ENCODE measurements at regions not wholly inside any gene's neighbourhood (a gene's known extent, or its start where the extent isn't known, plus 50 kb on each side); places are given as distances from the start of the nearest gene placed in this dataset.

DNA sequence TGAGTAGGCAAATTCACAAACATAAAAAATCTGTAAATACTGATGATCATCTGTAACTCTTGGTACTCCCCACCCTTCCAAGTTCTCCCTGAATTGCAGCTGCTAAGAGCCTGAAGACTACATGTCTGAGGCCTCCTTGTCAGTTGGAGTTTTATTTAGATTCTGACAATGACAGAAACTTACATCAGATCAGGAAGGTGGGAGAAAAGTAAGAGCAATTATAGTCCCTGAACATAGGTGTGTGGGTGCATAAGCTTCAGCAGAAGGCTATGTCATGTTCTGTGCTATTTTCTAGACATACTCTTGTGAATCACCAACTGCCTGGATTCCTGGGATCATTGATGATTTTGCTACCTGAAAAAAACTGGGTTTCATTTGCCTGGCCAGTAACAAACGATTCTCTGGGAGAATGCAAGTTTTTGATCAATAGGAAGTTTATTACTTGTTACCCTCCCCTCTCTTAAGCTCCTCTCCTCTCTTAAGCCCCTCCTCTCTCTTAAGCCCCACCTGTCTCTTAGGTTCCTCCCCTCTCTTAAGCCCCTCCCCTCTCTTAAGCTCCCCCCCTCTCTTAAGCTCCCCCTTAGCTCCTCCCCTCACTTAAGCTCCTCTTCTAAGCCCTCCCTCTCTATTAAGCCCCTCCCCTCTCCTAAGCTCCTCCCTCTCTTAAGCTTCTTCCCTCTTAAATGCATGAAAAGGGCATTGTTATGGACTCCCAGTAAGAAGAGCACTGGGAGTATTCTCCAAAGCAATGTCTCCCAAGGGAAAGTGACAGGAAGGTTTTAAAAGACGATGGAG, 1183.4 kb upstream of the AUTS2 start:
- DNase-seq, result no peak

DNA sequence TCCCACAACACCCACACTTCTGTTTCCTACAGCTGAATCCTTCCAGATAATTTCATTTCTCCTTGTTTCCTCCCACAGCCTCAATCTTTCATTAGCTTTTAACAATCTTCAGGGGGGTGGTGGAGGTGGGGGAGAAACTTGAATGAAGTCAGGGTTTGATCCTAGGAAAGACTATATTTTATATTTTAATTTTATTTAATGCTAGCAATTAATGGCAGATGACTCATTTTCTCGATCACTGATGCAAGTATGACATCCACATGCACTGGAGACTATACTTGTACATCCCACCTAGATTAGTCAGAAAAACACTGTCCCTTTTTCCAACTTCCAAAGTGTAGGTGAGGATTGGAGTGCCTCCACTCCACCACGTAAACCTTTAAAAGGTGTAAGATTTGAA, 1181.3 kb upstream of the AUTS2 start:
- no peak for DNase-seq

DNA sequence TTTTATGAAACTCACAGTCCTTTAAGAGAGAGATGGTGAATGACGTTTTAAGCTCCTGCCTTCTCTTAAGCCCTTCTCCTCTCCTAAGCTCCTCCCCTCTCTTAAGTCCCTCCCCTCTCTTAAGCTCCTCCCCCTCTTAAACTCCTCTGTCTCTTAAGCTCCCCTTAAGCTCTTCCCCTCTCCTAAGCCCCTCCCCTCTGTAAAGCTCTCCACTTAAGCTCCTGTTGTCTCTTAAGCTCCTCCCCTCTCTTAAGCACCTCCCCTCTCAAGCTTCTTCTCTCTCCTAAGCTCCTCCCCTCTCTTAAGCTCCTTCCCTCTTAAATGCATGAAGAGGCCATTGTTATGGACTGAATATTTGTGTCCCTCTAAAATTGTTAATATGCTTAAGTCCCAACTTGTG, 1180.6 kb upstream of the AUTS2 start:
- no peak for DNase-seq

DNA sequence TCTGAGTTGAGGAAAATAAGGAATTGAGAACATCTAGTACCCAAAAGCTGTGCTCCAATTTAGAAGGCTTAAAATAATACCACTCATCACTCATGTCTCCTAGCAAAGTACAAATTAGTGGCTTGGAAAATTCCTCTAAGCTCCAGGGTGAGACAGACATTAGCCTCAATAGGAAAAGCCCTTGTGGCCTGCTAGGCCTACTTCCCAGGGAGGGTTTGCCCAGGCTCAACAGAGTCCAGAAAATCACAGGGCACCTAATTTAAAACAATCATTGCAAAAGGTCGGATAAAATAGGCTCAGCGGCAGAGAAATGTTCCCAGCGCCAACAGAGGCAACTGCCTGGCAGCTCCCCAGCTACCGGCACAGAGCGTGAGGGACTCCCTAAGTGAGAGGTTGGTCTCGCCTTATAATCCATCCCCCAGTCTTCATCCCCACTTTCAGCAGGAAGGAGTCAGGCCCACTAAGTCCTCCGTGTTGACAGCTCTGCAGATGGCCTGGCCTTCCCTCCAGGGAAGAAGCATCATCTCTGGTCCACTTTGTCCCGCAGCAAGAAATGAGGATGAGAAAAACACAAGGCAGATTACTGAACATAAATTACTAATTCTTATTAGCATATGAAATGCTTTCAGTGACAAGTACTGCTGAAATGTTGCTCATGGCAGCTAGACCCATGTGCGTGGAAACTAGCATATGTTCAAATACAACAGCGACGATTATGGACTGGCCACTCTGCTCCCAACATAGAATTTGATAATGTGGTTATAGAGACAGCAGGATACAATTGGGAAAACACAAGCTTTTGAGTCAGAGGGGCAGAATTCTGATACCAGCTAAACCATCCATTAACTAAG, 1177.7 kb upstream of the AUTS2 start:
- no peak for DNase-seq

DNA sequence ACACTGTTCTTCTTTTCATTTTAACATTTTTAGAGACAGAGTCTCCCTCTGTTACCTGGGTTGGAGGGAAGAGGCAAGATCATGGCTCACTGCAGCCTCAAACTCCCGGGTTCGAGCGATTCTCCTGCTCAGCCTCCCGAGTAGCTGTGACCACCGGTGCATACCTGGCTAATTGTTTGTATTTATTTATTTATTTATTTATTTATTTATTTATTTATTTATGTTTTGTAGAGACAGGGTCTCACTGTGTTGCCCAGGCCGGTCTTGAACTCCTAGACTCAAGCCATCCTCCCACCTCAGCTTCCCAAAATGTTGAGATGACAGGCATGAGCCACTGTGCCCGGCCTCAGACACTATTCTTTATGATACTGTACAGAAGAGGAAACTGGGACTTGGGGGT, 1176.6 kb upstream of the AUTS2 start:
- no peak for DNase-seq

DNA sequence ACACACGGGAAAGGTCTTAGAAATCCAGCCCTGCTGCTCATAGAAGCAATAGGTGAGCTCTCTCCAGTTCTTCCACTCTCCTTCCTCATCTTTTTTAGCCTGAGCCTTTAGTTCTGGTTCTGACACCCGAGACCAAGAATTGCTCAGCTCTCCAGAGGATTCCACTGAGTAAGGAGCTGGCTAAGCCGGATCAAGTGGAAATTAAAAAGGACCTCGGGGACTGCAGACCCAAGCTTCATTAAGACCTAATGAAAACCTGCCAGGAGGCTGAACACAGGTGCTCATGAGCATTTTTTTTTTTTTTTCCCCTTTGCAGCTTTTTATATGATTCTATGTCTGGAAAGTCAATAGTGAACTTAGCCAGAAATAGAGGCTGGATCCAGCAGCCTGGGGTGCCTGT, 1176.0 kb upstream of the AUTS2 start:
- no peak for DNase-seq

DNA sequence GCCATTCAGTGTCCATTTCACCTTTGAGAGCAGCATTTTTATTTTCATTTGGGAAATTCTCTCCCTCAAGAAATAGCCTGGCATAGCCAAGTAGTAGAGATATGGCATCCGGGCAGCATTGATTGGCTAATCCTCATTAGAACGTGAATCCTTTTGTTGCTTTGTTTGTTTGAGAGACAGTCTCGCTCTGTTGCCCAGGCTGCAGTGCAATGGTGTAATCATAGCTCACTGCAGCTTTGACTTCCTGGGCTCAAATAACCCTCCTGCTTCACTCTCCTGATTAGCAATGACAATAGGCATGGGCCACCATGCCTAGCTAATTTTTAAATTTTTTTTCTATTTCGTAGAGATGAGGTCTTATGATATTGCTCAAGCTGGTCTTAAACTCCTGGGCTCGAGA, 1174.9 kb upstream of the AUTS2 start:
- DNase-seq, result no peak

DNA sequence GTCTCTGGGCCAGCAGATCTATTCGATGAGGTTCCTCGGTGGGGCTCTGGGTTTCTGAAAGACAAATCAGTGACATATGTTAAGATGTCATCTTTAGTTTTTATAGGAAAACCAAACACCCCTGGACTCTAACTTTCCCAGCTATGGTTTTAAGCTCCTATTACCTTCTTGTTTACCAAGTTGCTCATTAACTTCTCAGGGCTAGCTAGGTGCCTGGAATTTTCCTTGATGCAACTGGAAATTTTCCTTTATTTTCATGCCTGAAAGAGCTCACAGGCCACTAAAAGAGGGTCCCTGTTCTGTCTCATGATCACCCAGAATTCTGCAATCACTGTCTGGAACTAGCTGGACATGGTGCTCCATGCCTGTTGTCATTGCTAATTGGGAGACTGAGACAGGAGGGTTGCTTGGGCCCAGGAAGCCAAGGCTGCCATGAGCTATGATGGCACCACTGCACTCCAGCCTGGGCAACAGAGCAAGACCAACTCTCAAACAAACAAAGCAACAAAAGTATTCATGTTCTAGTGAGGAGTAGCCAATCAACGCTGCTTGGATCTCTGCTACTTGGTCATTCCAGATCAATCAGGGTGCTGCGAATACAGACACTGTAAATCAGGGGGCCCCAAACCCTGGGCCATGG, 1173.5 kb upstream of the AUTS2 start:
- DNase-seq, result no peak

DNA sequence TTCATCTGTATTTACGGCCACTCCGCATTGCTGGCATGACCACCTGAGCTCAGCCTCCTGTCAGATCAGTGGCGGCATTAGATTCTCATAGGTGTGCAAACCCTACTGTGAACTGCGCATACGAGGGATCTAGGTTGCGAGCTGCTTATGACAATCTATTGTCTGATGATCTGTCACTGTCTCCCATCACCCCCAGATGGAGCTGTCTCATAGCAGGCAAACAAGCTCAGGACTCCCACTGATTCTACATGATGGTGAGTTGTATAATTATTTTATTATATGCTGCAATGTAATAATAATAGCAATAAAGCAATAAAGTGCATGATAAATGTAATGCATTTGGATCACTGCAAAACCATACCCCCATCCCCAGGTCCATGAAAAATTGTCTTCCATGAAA, 1172.9 kb upstream of the AUTS2 start:
- no peak for DNase-seq

DNA sequence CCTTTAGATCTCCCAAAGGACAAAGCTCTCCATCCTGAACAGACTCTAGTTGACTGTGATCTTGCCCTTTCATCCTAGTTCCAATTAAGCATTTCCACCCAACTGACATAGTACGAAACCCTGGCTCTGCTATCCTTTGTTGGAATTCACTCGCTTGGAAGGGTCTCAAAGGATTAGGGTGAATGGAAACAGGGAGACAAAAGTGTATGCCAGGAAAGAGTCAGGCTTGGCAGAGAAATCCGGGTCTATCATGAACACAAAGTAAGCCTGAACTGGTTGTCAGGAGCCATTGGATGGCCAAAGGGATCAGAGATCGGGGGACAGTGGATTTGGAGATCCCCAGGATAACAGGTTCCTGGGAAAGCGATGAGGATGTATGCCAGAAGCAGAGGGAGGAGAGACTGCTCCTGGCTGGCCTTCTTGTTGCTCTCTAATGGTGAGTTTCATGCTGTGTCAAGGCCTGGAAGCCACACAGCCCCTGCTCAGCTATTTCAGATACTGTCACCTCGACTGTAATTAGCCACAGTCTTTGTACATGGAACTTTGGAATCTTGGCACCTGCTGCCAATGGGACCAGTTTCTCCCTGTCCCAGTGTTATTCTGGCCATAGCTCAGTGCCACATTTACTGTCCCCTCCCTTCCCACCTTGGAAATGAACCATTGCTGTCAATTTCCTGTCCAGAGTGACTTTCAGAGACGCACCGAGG, 1168.7 kb upstream of the AUTS2 start:
- no peak for DNase-seq

DNA sequence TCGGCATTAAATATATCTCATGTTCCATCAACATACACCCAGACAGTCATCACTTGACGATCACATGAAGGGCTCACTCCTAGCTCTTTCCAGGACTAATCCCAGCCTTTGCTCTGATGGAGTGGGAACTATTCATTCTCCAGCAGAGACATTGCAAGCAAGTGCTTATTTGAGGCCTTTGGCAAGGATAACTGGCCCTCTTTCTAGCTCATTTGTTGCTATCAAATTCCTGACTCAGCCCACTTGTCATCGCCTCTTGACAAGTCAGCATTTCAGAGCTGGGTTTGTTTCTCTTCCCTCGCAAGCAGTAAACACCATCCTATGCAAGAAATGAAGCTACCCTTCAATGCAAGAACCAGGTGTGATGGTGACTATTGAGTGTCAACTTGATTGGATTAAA, 1165.7 kb upstream of the AUTS2 start:
- DNase-seq, result no peak

DNA sequence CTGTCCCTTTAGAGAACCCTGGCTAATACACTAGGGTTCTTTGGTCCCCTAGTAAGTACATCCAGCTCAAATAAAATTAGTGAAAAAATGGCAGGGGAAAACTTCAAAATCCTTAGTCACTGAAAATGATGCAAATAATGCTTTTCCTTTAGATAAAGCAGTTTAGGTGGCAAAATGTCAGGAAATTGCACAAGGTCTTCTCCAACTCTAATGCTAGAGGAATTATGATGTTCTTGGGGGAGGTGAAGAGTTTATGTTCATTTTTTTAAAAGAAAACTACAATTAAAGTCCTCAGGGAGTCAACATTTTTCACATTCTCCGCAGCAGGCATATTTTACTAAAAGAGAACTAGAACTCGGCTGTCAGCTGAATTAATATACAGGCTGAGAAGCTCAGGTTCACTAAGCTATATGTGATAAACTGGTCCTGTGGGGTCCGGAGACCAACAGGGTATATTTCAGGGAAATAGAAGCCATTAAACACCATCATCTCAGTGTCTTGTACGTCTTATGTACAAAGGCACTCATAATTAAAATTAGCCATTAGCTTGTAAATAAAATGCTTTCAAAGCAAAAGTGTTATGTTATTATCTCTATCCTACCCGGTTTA, 1164.7 kb upstream of the AUTS2 start:
- DNase-seq, result no peak

DNA sequence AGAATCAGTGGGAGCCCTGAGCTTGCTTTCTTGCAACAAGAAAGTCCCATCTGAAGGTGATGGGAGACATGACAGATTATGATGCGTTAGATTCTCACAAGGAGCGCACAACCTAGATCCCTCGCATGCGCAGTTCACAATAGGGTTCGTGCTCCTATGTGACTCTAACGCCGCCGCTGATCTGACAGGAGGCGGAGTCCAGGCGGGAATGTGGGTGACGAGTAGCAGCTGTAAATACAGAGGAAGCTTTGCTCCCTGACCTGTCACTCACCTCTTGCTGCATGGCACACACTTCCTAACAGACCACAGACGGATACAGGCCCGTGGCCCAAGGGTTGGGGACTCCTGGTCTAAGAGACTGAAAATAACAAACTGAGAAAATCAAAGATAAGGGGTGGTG, 1163.4 kb upstream of the AUTS2 start:
- DNase-seq, result no peak

DNA sequence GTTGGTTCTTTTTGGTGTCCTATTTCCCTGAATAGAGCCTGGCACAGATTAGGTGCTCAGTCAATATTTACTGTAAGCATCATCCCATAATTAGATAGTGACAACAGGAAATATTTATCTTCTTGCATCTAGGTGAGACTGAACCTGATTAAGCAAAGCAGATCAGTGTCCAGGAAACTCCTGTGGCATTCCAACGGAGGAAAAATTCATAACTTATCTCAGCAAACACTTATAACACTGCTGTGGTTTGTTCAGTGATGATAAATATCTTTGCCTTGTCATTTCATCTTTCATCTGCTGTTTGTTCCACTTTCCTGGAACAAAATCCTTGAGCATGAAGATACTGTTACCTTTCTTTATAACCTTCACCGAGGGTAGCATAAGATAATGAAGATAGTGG, 1160.3 kb upstream of the AUTS2 start:
- no peak for DNase-seq

DNA sequence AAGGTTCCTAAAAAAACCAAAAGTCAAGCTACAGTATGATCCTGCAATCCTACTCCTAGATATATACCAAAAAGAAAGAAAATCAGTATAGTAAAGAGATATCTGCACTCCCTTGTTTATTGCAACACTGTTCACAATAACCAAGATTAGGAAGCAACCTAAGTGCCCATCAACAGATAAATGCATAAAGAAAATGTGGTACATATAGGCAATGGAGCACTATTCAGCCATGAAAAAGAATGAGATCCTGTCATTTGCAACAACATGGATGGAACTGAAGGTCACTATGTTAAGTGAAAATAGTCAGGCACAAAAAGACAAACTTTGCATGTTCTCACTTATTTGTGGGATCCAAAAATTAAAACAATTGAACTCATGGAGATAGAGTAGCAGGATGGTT, 1159.5 kb upstream of the AUTS2 start:
- no peak for DNase-seq

DNA sequence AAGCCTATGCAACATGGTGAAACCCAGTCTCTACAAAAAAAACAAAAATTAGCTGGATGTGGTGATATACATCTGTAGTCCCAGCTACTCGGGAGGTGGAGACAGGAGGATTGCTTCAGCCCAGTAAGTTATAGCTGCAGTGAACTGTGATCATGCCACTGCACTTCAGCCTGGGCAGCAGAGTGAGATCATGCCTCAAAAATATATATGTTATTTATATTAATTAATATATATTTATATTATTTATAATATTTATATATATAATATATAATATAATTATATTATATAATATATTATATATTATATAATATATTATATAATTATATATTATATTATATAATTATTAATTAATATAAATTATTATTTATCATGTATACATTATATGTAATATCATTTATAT, 1158.4 kb upstream of the AUTS2 start:
- DNase-seq, result no peak

DNA sequence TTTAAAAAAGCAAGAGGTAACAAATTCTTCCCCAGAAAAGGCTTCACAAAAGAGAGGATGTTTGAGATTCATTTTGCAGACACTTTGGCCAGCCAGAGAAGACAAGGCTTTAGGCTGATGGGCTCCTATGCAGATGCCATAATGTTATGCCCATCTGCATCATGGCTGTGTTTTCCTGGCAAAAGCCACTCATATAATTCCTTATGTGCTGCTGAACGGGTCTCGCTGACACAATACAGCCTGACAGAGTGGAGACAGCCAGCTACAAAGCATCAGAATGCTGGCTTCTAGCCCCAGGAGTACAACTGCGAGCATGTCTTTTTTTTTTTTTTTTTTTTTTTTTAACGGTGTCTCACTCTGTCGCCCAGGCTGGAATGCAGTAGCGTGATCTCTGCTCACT, 1157.4 kb upstream of the AUTS2 start:
- DNase-seq, result no peak

DNA sequence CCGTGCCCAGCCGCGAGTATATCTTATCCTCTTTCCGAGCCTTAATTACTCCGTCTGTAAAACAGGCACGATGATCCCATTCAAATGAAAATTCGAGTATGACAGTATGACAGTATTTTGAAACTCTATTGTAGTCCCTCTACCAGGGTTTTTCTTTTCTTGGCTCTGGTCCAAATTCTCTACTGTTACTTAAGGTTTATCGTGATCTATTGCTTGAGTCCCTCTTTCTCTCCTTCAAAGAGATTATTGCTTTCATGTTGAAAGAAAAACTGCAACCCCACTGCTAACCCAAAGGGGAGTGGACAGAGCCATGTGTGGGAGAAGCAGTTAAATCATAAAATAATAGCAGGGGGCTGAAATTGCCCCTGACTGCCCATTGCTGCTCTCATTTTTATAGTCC, 1156.6 kb upstream of the AUTS2 start:
- DNase-seq, result no peak

DNA sequence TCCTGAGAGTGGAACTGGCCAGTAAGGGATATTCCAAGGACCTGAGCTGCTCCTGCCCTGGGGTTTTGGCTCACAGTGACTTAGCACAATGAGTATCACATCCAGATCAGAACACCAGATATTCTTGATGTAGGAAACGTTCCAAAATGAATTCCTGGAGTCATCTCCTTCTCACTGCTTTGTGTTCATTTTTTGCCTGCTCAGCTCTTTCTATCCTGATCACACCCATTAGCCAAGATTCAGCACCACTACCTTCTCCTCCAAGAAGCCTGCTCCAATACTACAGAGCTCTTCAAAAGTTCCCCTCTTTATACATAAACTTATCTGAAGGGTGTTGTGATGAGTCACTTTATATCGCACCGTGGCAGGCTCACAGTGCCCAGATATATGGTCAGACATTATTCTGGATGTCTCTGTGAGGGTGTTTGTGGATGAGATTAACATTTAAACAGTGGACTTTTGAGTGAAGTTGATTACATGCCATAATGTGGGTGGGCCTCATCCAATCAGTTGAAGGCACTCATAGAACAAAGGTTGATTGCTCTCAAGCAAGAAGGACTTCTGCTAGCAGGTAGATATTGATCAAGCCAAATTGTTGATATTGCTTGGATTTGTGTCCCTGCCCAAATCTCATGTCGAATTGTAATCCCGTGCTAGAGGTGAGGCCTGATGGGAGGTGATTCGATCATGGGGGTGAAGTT, 1155.2 kb upstream of the AUTS2 start:
- DNase-seq, result no peak

DNA sequence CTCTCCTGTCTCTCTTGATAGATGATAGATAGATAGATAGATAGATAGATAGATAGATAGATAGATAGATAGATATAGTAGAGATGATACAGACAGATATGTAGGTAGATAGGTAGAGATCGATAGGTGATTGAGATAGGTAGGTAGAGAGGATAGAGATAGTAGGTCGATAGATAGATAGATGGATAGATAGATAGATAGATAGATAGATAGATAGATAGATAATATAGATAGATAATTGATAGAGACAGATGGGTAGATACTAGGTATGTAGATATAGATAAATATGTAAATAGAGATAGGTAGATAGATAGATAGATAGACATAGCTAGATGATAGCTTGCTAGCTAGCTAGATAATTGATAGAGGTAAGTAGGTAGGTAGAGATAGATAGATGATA, 1154.2 kb upstream of the AUTS2 start:
- DNase-seq, result no peak

DNA sequence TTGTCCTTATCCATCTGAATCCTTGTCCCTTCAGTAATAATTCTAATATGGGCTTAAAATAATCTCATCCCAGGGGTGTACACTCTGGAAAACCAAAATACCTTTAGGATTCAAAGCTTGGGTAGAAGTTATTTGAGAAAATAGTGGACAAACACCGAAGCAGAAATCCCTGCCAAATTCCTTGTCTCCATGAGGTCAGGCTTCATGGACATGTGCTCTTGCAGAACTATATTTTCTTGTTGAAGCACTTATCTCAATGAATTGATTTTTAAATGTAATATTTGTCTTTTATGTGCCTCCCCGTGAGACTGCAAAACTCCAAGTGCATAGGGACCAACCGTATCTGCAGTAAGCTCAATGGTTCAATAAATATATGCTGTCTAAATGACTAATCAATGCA, 1153.3 kb upstream of the AUTS2 start:
- no peak for DNase-seq

DNA sequence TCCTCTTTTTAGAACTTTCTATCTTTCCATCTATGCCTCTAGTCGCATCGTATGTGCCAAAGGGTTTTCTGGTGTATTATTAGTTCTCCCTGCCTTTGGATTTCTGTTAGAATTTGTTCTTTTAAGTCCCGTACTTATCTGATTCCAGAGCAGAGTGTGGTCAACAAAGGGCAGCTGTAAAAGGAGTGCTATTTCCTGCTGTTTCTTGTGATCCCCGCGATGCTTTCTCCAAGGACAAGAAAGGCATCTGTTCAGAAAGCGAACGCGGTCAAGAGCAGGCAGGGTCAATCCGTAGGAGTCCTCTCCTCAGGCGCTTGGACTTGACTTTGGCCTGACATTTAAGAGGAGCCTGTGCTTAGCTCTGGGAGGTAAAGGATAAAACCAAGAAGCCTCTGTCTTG, 1152.1 kb upstream of the AUTS2 start:
- DNase-seq, result no peak
